HCT116 (cell line): ENCODE measurements at regions not wholly inside any gene's neighbourhood (a gene's known extent, or its start where the extent isn't known, plus 50 kb on each side); places are given as distances from the start of the nearest gene placed in this dataset.

Experiments used
- ATAC-seq: fragments of 200-7000 bp; cut with Tn5 transposase; 2 replicates; pipeline ENCODE4 v1.9.1; 2020; ENCODE audit warnings: mild to moderate bottlenecking, moderate library complexity
- BruUV-seq: library from RNA; stranded (reverse); fragments of 400-500 nt; replicated peaks from 2 replicates; lab custom pipeline; 2021; lab: Mats Ljungman, UMichigan
- CTCF ChIA-PET: fragments of 300-600 bp; sonication (Branson Sonifier 250); formaldehyde crosslinking; loops from one replicate; lab custom pipeline; 2021; ENCODE audit warnings: antibody characterized with exemption; lab: Charles Lee
- POLR2A ChIA-PET: fragments of 300-600, 350-600 bp; sonication (Branson Sonifier 250); formaldehyde crosslinking; loops from one replicate; lab custom pipeline; 2021; ENCODE audit warnings: antibody characterized with exemption; lab: Charles Lee
- RAD21 ChIA-PET, 2 experiments: fragments of 300-600 bp; sonication (Branson Sonifier 250); formaldehyde crosslinking; loops; one replicate each; lab custom pipeline; 2023; ENCODE audit warnings: low total read pairs in 2 of 2; ENCODE audit not compliant: uncharacterized antibody in 2 of 2, unreplicated experiment in 2 of 2, low non-redundant PET in 1 of 2; lab: Charles Lee
- DNase-seq: peaks from one replicate; pipeline ENCODE4 v3.0.0-alpha.2; 2010; ENCODE audit warnings: low read depth, low spot score
- H2AFZ ChIP-seq: fragments of 200-600 bp; shearing (Covaris generic), sonication (generic); 2 replicates; pipeline ENCODE4 v1.6.1; 2017; ENCODE audit warnings: low read depth, mixed run types, mixed read lengths, antibody characterized with exemption, low read length; ENCODE audit not compliant: poor library complexity, severe bottlenecking
- H3K27ac ChIP-seq: 2 replicates; pipeline ENCODE4 v1.5.1; 2012; ENCODE audit warnings: low read depth, low read length
- H3K27me3 ChIP-seq: fragments of 200-600 bp; sonication (generic); 2 replicates; pipeline ENCODE4 v1.6.1; 2016; ENCODE audit warnings: mixed run types, low read length, mixed read lengths; ENCODE audit not compliant: insufficient read depth
- H3K36me3 ChIP-seq, 2 experiments: fragments of 200-500 bp in 1 of 2; fragments of 200-600 bp in 1 of 2; sonication (Bioruptor generic) in 1 of 2; sonication (generic) in 1 of 2; 2 replicates each; pipeline versions ENCODE4 v1.5.1 to v1.6.1; 2014 to 2016; ENCODE audit warnings: low read length in 2 of 2, inconsistent platforms in 1 of 2, mixed read lengths in 1 of 2, mixed run types in 1 of 2; ENCODE audit not compliant: insufficient read depth in 2 of 2, control insufficient read depth in 1 of 2
- H3K4me1 ChIP-seq, 2 experiments: fragments of 200-600 bp in 1 of 2; sonication (generic) in 1 of 2; 2 replicates each; pipeline versions ENCODE4 v1.5.1 to v1.6.1; 2012 to 2017; ENCODE audit warnings: low read length in 2 of 2, inconsistent platforms in 1 of 2, mild to moderate bottlenecking in 1 of 2, mixed read lengths in 1 of 2, mixed run types in 1 of 2, moderate library complexity in 1 of 2; ENCODE audit not compliant: insufficient read depth in 2 of 2, control insufficient read depth in 1 of 2
- H3K4me2 ChIP-seq: fragments of 200-600 bp; sonication (generic); 2 replicates; pipeline ENCODE4 v1.6.1; 2017; ENCODE audit warnings: mixed run types, low read length, mixed read lengths
- H3K4me3 ChIP-seq, 2 experiments: fragments of 200-600 bp in 1 of 2; sonication (generic) in 1 of 2; replicated peaks in 1 of 2; 2 replicates each; pipeline ENCODE4 v1.5.1; 2011 to 2016; ENCODE audit warnings: low read length in 2 of 2, control low read depth in 1 of 2, low read depth in 1 of 2, mild to moderate bottlenecking in 1 of 2, mixed read lengths in 1 of 2, mixed run types in 1 of 2
- H3K79me2 ChIP-seq: fragments of 200-600 bp; sonication (generic); 2 replicates; pipeline ENCODE4 v1.6.1; 2017; ENCODE audit warnings: mild to moderate bottlenecking, mixed run types, low read length, moderate library complexity, mixed read lengths; ENCODE audit not compliant: insufficient read depth
- H3K9ac ChIP-seq: fragments of 200-600 bp; sonication (generic); 2 replicates; pipeline ENCODE4 v1.6.1; 2016; ENCODE audit warnings: low read length, mixed read lengths
- H3K9me2 ChIP-seq: fragments of 200-600 bp; sonication (generic), shearing (Covaris generic); 2 replicates; pipeline ENCODE4 v1.6.1; 2017; ENCODE audit warnings: mixed run types, mild to moderate bottlenecking, moderate library complexity; ENCODE audit not compliant: insufficient read depth
- H3K9me3 ChIP-seq, 2 experiments: fragments of 200-500 bp in 1 of 2; fragments of 200-600 bp in 1 of 2; sonication (Bioruptor generic) in 1 of 2; sonication (generic) in 1 of 2; 2 replicates each; pipeline ENCODE4 v1.6.1; 2014 to 2017; ENCODE audit warnings: low read length in 2 of 2, mixed read lengths in 2 of 2, inconsistent platforms in 1 of 2, low read depth in 1 of 2, mild to moderate bottlenecking in 1 of 2, mixed run types in 1 of 2, moderate library complexity in 1 of 2; ENCODE audit not compliant: control insufficient read depth in 1 of 2, insufficient read depth in 1 of 2
- H4K20me1 ChIP-seq: fragments of 200-600 bp; sonication (generic), shearing (Covaris generic); 2 replicates; pipeline ENCODE4 v1.6.1; 2017; ENCODE audit warnings: mixed run types, mild to moderate bottlenecking, moderate library complexity; ENCODE audit not compliant: insufficient read depth
- CBX3 ChIP-seq: IDR thresholded peaks from 2 replicates; pipeline ENCODE4 v1.6.1; 2012; ENCODE audit warnings: low read depth
- EGR1 ChIP-seq: IDR thresholded peaks from 2 replicates; pipeline ENCODE4 v1.6.1; 2012; ENCODE audit warnings: low read depth
- ELF1 ChIP-seq: IDR thresholded peaks from 2 replicates; pipeline ENCODE4 v1.6.1; 2012; ENCODE audit warnings: low read depth, borderline replicate concordance
- EZH2 ChIP-seq: fragments of 200-600 bp; sonication (generic); IDR thresholded peaks from 2 replicates; pipeline ENCODE4 v1.6.1; 2017; ENCODE audit warnings: antibody characterized with exemption, mixed run types
- JUND ChIP-seq: IDR thresholded peaks from 2 replicates; pipeline ENCODE4 v1.6.1; 2012
- MAX ChIP-seq: IDR thresholded peaks from 2 replicates; pipeline ENCODE4 v1.6.1; 2012
- POLR2AphosphoS5 ChIP-seq: IDR thresholded peaks from 2 replicates; pipeline ENCODE4 v1.6.1; 2011; ENCODE audit warnings: mild to moderate bottlenecking, low read depth, low read length, moderate library complexity
- RAD21 ChIP-seq: IDR thresholded peaks from 2 replicates; pipeline ENCODE4 v1.6.1; 2012; ENCODE audit warnings: low read depth, mild to moderate bottlenecking
- REST ChIP-seq: IDR thresholded peaks from 2 replicates; pipeline ENCODE4 v1.6.1; 2012; ENCODE audit warnings: low read depth
- SIN3A ChIP-seq: IDR thresholded peaks from 2 replicates; pipeline ENCODE4 v1.6.1; 2012; ENCODE audit warnings: low read depth
- SP1 ChIP-seq: IDR thresholded peaks from 2 replicates; pipeline ENCODE4 v1.6.1; 2012; ENCODE audit warnings: low read depth
- SRF ChIP-seq: IDR thresholded peaks from 2 replicates; pipeline ENCODE4 v1.6.1; 2012; ENCODE audit warnings: low read depth
- YY1 ChIP-seq: IDR thresholded peaks from 2 replicates; pipeline ENCODE4 v1.6.1; 2011; ENCODE audit warnings: low read length, low read depth, moderate library complexity, mild to moderate bottlenecking; ENCODE audit not compliant: insufficient replicate concordance; ENCODE audit errors: extremely low read depth
- ZBTB33 ChIP-seq: IDR thresholded peaks from 2 replicates; pipeline ENCODE4 v1.6.1; 2011; ENCODE audit warnings: mild to moderate bottlenecking, low read length, moderate library complexity; ENCODE audit not compliant: insufficient replicate concordance; ENCODE audit errors: extremely low read depth
- ZFX ChIP-seq: fragments of 450-650 bp; IDR thresholded peaks from 2 replicates; pipeline ENCODE4 v1.6.1; 2017
- ZNF274 ChIP-seq: fragments of 200-500 bp; sonication (Bioruptor generic); IDR thresholded peaks from 2 replicates; pipeline ENCODE4 v1.6.1; 2014; ENCODE audit warnings: mild to moderate bottlenecking, low read depth, low read length, inconsistent platforms
- intact Hi-C: fragments of 100-400 bp; cut with micrococcal nuclease; formaldehyde crosslinking; loops from 2 replicates; pipeline ENCODE4 v1.10.0; 2022
- TF ChIP-seq, protein P1 (sequence below): IDR thresholded peaks from 2 replicates; pipeline ENCODE4 v1.6.1; 2012
- TF ChIP-seq, protein P2 (sequence below), 3 experiments: fragments of 200-600 bp in 1 of 3; sonication (generic) in 1 of 3; IDR thresholded peaks in 2 of 3; conservative IDR thresholded peaks in 1 of 3; 2 replicates each; pipeline ENCODE4 v1.5.1; 2012 to 2017; ENCODE audit warnings: low read depth in 2 of 3, low read length in 2 of 3, antibody characterized with exemption in 1 of 3, borderline replicate concordance in 1 of 3, control low read depth in 1 of 3, mild to moderate bottlenecking in 1 of 3, mixed read lengths in 1 of 3, mixed run types in 1 of 3, moderate library complexity in 1 of 3; ENCODE audit not compliant: insufficient read depth in 1 of 3

GRCh38 chr9:86464242-86464641 is 110.0 kb upstream of the TUT7 start:
- Histone ChIP-seq H3K4me3 (no peak overlapping the region), H3K79me2 (no peaks in the 10 kb centered on the region), H2AFZ (no peak overlapping the region), H3K9me2 (no peaks in the 10 kb centered on the region), H3K4me1 (no peaks in the 10 kb centered on the region), H3K27me3 (peaks cover 4% of the 10 kb centered on the region; the same call in 1 of the 2 replicates), H4K20me1 (no peaks in the 10 kb centered on the region), H3K9me3 (no peaks in the 10 kb centered on the region), H3K4me2 (no peak overlapping the region), H3K27ac (no peak overlapping the region), H3K36me3 (no peaks in the 10 kb centered on the region), H3K9ac (no peak overlapping the region)
- intact Hi-C loops = no loop called here
- ATAC-seq = no peak
- TF ChIP-seq CBX3 (no peak), EZH2 (no peak), JUND (no peak), SRF (no peak), POLR2AphosphoS5 (no peak), EGR1 (no peak), REST (no peak), ELF1 (no peak), MAX (no peak), ZNF274 (no peak), SIN3A (no peak), RAD21 (no peak), YY1 (no peak), ZFX (no peak), SP1 (no peak), ZBTB33 (no peak)
- TF ChIP-seq, protein P1, sequence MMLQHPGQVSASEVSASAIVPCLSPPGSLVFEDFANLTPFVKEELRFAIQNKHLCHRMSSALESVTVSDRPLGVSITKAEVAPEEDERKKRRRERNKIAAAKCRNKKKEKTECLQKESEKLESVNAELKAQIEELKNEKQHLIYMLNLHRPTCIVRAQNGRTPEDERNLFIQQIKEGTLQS = no peak
- TF ChIP-seq, protein P2, sequence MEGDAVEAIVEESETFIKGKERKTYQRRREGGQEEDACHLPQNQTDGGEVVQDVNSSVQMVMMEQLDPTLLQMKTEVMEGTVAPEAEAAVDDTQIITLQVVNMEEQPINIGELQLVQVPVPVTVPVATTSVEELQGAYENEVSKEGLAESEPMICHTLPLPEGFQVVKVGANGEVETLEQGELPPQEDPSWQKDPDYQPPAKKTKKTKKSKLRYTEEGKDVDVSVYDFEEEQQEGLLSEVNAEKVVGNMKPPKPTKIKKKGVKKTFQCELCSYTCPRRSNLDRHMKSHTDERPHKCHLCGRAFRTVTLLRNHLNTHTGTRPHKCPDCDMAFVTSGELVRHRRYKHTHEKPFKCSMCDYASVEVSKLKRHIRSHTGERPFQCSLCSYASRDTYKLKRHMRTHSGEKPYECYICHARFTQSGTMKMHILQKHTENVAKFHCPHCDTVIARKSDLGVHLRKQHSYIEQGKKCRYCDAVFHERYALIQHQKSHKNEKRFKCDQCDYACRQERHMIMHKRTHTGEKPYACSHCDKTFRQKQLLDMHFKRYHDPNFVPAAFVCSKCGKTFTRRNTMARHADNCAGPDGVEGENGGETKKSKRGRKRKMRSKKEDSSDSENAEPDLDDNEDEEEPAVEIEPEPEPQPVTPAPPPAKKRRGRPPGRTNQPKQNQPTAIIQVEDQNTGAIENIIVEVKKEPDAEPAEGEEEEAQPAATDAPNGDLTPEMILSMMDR (IDR thresholded peaks at IDR 0.05 in 2 of 3, conservative IDR thresholded peaks at IDR 0.05 in 1 of 3; ENCODE audit: borderline replicate concordance in 1 of 3, insufficient read depth in 1 of 3, low read depth in 2 of 3, low read length in 2 of 3) = no peak
- DNase-seq = no peak
- BruUV-seq = no TSS peak
- ChIA-PET RAD21 (no interaction called here), POLR2A (no interaction called here), CTCF (no interaction called here)
